Caki2 (cell line): ENCODE measurements at regions not wholly inside any gene's neighbourhood (a gene's known extent, or its start where the extent isn't known, plus 50 kb on each side); places are given as distances from the start of the nearest gene placed in this dataset.

Experiments
- DNase-seq: peaks from one replicate; pipeline ENCODE4 v3.0.0-alpha.2; 2015; ENCODE audit warnings: low read depth
- in situ Hi-C: cut with HindIII; loops from 2 replicates; pipeline ENCODE4 v1.10.0; 2016; ENCODE audit warnings: low sequenced_read_pairs, low pct_unique_long_range_greater_than_20kb, mixed read lengths

DNA sequence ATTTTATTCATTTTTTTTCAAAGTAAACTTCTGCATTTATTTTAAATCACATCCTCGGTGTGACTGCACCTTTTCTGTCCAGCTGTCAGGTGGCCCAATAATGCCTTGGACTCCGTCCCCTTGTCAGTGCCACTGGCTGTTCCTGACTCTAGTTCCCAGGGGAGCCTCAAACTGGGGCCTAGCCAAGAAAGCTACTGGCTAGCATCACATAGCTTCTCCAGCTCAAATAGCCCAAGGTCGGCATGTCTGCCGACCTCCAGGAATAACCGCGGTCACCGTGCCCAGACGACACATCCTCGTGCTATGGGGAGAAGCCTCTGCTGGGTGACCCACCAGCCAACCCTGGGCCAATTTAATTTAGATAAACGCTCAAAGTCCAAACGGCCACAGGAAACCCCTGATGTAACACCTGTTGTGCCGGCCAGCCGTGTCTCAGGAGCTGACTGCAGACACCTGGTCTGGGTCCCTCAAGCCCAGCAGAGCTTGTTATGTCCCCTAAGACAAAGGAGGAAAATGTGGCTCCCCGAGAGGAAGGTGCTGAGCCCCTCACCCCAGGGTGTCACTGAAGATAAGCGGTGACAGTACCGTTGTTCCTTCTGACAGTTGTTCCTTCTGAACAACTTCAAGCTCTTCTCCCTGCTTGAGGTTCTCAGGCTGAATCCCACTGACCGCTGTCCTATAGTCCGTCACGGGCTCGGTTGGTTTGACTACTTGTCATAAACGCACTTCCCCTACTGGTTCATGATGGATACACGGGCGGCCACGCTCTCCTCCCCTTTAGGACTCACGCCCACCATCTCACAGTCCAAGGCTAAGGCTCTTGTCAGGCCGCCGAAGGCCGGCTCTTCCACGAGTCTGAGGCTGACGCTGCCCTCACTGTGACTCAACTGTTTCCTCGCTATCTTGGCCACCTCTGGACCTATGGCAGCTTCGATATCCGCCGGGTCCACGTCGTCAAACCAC is 126.2 kb downstream of the KLF13 start:
- in situ Hi-C loops, result no loop called here
- DNase-seq, result no peak

- no peak for DNase-seq
- in situ Hi-C loops, result no loop called here
Observed at GRCh38 chr15:31453558-31454318, 127.1 kb downstream of the KLF13 start.

- in situ Hi-C loops, result no loop called here
- no peak for DNase-seq
Observed at GRCh38 chr15:31455499-31455898, 128.9 kb downstream of the KLF13 start.

DNA sequence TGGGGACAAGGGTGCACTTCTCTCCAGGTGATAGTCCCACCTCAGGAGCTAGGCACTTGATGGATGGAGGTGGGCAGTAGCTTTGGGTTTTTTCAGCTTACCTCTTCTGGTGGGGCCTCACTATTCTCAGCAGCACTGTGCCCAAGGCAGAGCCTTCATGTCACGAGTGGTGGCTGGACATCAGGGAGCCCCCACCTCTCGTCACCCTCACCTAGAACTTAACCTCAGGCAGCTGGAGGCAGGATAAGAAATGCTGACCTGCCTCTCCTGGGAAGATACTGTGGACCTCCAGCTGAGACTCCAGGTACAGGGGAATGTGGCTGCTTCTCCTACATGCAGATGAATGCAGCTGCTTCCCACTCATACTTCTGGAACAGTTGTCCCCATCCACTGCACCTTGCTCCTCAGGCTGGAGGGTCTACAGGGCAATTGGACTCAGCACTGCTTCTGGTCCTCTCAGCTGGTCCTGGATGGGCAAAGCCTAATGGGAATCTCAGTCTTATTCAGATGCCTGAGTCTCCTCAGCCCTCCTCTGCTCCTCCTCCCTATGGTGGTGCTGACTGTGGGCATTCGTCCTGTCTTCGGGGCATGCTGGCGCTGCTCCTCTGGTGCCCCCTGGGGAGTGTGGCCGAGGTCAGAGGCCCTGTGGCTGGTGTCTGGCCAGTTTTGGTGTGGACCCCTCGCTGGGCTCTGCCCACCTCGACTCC is 129.9 kb downstream of the KLF13 start:
- in situ Hi-C loops, result no loop called here

GRCh38 chr15:31457161-31457560 is 130.5 kb downstream of the KLF13 start:
- no peak for DNase-seq
- in situ Hi-C loops, result no loop called here

More for the DNA sequence above, 129.9 kb downstream of the KLF13 start:
- DNase-seq, result no peak

DNA sequence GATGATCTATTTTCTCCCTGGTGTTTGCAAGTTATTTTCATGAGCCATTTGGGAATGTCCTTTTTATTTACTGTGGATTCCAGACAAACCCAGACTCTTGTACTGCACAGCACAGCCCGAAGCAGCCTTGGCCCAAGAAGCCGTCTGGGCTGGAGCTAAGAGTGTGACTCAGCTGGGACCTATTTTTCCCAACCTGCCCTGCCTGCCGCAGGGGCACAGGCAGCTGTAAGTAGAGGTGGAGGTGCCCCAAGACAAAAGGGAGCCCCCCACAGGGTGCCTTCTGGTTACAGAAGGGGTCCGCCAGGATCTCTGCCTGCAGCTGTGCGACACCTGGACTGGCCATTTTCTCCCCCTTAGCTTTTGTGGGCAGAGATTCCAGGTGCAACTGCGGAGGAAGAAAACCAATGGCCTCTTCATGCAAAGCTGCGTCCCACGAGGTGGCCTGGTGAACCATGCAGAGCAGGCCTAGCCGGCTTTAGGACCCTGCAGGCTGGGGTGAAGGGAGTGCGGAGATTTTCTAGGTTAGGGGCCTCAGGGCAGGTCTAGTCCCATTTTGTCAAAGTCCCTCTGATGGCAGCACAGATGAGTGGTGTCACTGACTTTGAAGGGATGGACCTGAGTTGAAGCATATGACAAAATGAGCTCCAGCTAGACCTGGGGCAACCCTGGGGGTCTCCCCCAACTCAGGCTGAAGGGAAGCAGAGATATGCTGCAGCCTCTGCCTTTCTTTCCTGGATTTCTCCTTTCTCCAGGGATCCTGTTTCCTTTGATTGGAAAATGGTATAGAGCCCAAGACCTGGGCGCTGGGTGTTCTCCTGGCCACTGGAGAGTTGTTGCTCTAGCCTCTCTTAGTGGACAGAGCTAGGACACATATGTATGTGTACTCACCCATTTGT is 131.2 kb downstream of the KLF13 start:
- in situ Hi-C loops, result no loop called here
- DNase-seq, result no peak

- in situ Hi-C loops, result no loop called here
- DNase-seq, result no peak
Observed at GRCh38 chr15:31458596-31459399, 132.2 kb downstream of the KLF13 start.

GRCh38 chr15:31459400-31459748 is 132.7 kb downstream of the KLF13 start:
- in situ Hi-C loops, result no loop called here
- DNase-seq, result no peak

DNA sequence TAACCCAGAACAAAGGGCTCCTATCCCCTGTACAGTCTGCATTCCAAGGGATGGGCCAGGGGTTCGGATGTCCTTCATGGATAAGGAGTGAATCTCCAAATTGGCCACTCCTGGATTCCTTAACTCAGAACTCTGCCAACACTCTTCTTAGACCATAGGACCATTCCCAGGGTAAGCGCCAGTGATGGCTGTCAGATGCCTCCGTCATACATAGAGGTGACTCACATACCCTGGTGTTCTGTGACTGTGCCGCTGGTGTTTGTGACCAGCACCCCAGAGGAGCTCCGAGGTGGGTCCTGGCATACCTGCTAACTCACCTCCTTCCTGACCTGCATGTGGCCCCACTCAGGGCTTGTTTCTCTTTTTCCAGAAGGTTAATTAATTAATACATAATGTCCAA is 134.7 kb downstream of the KLF13 start:
- DNase-seq, result no peak
- in situ Hi-C loops, result no loop called here

GRCh38 chr15:31461911-31462480 is 135.4 kb downstream of the KLF13 start:
- no peak for DNase-seq
- in situ Hi-C loops, result no loop called here

DNA sequence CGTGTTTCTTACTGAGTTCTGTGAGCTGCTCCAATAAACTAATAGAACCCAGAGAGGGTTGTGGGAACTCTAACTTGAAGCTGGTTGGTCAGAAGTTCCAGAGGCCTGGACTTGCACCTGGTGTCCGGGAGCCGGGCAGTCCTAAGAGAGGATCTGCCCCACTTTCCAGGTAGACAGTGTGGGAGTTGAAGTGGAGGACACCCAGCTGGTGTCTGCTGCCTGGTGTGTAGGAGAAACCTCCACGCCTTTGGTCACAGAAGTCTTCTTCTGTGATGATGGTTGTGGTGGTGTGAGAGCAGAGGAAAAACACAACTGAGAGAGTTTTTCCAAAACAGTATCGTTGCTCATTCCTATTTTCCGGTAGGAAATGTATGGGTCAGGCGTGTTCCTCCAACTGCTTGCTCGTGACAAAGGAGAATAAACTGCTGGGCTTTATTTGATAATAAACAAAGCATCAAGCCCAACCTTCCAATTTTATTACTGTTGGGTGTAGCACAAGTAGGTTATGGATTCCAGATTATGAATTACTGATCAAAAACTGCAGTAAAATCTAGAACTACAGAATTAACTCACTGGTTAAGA is 137.0 kb downstream of the KLF13 start:
- in situ Hi-C loops, result no loop called here

GRCh38 chr15:31464216-31465082 is 137.8 kb downstream of the KLF13 start:
- DNase-seq, result no peak
- in situ Hi-C loops, result no loop called here

More for the DNA sequence above, 137.0 kb downstream of the KLF13 start:
- no peak for DNase-seq

DNA sequence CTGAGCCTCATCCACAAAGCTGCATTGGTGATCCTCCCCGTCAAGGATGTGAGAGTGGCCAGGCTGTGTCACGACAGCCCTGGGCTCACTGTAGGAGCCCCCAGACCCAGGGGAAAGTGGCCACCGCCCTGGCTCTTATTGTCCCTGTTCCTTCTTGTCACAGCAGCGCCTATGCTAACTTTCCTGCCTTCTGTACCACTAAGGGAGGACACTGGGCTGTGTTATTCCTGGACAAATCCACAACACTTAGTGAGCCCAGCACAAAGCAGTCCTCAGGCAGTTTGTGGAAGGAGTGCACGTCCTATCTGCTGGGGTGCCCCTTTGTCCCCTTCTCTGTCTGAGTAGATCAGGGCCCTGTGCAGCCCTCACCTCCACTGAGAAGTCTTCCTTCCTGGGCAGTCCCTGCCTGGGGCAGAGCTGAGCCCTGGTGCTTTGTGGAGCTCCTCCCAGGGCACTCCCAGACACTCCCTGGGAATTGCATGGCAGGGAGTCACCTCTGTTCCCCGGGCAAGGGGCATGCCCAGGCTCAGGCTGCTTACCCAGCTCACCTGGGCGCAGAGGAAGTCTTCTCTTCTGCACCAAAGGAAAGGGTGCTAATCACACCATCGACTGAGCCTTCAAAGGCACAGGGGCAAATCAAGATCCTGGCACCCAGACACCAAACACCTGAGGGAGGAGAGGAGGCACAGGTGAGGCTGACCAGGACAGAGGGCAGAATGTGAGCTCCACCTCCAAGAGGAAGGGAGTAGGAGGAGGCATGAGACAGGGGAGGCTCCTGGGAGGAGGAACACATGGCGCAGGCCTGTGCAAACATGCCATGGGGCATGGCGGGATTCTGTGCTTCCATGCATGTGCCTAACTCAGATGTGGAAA is 138.7 kb downstream of the KLF13 start:
- in situ Hi-C loops, result no loop called here
- no peak for DNase-seq

GRCh38 chr15:31467361-31467760 is 140.7 kb downstream of the KLF13 start:
- in situ Hi-C loops, result no loop called here

More at GRCh38 chr15:31467361-31467760, 140.7 kb downstream of the KLF13 start:
- no peak for DNase-seq
